IMR-90 (cell line): ENCODE measurements at regions not wholly inside any gene's neighbourhood (a gene's known extent, or its start where the extent isn't known, plus 50 kb on each side); places are given as distances from the start of the nearest gene placed in this dataset.

Experiments
- BHLHE40 ChIP-seq: fragments of 150-350 bp; IDR thresholded peaks from 2 replicates; pipeline ENCODE4 v1.6.1; 2016; ENCODE audit warnings: mild to moderate bottlenecking, low read depth, low read length
- CEBPB ChIP-seq: IDR thresholded peaks from 2 replicates; pipeline ENCODE4 v1.6.1; 2012; ENCODE audit warnings: low read depth, low read length, improper control_type of control experiment
- CTCF ChIP-seq: conservative IDR thresholded peaks from 2 replicates; pipeline ENCODE4 v1.5.1; 2012; ENCODE audit warnings: mild to moderate bottlenecking, low read depth, low read length, improper control_type of control experiment
- ELK1 ChIP-seq: fragments of 150-350 bp; IDR thresholded peaks from 2 replicates; pipeline ENCODE4 v1.6.1; 2016; ENCODE audit warnings: low read depth, mild to moderate bottlenecking, low read length, moderate library complexity, borderline replicate concordance
- MXI1 ChIP-seq: IDR thresholded peaks from 2 replicates; pipeline ENCODE4 v1.6.1; 2012; ENCODE audit warnings: low read depth, mild to moderate bottlenecking, low read length, moderate library complexity, borderline replicate concordance
- NFE2L2 ChIP-seq: fragments of 150-350 bp; IDR thresholded peaks from 2 replicates; pipeline ENCODE4 v1.6.1; 2016; ENCODE audit warnings: low read depth, mild to moderate bottlenecking, low read length
- POLR2A ChIP-seq: IDR thresholded peaks from 2 replicates; pipeline ENCODE4 v1.6.1; 2012; ENCODE audit warnings: mild to moderate bottlenecking, low read depth, low read length
- RAD21 ChIP-seq: IDR thresholded peaks from 2 replicates; pipeline ENCODE4 v1.6.1; 2012; ENCODE audit warnings: low read length, improper control_type of control experiment
- RFX5 ChIP-seq: IDR thresholded peaks from 2 replicates; pipeline ENCODE4 v1.8.0; 2012; ENCODE audit warnings: low read depth, mild to moderate bottlenecking, low read length, moderate library complexity
- USF2 ChIP-seq: fragments of 150-350 bp; IDR thresholded peaks from 2 replicates; pipeline ENCODE4 v1.6.1; 2017; ENCODE audit warnings: mild to moderate bottlenecking, antibody characterized with exemption, low read length, low read depth

- TF ChIP-seq CEBPB: no peak
- TF ChIP-seq CTCF: no peak
- TF ChIP-seq RAD21: no peak
- TF ChIP-seq MXI1: no peak
- TF ChIP-seq POLR2A: no peak
- TF ChIP-seq USF2: no peak
- no peak for TF ChIP-seq NFE2L2
- no peak for TF ChIP-seq RFX5
- no peak for TF ChIP-seq ELK1
- TF ChIP-seq BHLHE40: no peak
Measured at GRCh38 chr15:26070095-26070532, 207.0 kb upstream of the ATP10A start.
